Stimulated activated CD8-positive, alpha-beta memory T cell treated with anti-CD3 and anti-CD28 coated beads, Interleukin-2, amount 100 ng/mL, for 1 hour (primary cell): ENCODE measurements at regions not wholly inside any gene's neighbourhood (a gene's known extent, or its start where the extent isn't known, plus 50 kb on each side); places are given as distances from the start of the nearest gene placed in this dataset.
"Not testable (repeated sequence)": the region's sequence is repeated elsewhere in the genome, so short reads cannot be mapped to it uniquely, and the experiment has no call there.

Experiments
- DNase-seq, 2 donors: peaks; one replicate each; pipeline ENCODE4 v3.0.0-alpha.2; 2020; ENCODE audit warnings: low read depth in 2 of 2

DNA sequence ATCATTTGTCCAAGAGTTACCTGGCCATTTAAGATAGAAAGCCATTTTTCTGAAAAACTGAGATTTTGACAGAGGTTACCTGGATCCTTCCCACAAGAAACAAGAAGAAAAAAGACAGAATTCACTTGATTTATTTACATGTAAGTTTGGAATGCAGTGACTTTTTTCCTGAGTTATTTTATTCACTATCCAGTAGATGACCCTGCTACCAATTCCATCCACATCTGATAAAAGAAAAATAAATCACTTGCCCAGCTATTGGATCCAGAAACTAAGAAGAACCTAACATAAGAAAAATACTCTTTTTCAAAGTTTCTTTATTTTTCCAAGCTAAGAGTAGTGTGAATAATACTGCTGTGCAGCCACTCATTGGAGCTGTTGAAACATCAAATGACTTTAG is 275.2 kb downstream of the CETN3 start:
- no peak for DNase-seq

DNA sequence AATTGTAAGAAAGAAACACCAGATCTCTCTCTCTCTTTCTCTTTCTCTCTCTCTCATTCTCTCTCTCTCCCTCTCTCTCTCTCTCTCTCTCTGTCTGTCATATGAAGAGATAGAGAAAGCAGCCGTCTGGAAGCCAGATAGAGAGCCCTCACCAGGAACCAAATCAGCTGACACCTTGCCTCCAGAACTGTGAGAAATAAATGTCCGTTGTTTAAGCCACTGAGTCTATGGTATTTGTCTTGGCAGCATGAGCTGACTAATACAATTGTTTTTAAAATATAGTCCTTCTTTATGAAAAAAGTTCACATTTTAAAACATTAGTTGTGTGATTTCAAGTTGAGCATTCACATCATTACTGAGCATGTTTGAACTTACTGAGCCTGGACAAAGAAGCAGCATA is 275.6 kb downstream of the CETN3 start:
- DNase-seq = no peak

DNA sequence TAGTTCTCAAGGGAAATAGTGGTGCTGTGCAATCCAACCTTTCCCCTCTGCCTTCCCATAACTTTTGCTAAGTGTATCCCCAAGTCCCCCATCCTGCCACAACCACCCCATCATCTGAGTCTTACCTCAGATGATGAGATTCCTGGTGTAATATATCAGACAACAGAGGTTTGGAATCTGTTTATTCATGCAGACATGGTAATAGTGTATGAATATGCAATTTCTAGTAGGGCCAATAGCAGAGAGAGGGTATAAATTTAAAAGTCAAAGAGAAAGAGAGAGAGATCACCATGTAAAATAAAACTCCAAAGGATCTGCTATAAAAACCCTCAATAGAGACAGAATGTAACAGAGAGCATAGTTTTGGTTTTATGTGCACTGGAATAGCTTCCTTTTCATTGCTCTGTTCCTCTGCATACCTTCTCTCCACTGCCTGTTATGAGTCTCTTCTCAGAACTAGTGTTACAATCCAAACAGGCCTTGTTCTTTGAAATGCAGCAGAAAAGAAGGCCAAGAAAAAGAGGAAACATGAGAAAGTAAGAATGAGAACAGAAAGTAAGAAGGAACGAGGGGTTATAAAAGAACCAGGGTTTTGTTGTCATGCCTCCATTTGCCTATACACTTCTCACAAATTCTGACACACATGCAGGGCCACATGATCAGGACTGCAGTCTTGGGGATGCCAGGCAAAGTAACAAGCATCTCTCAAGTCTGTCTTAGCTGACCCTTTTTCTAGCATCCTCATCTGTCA is 278.0 kb downstream of the CETN3 start:
- no peak for DNase-seq

DNA sequence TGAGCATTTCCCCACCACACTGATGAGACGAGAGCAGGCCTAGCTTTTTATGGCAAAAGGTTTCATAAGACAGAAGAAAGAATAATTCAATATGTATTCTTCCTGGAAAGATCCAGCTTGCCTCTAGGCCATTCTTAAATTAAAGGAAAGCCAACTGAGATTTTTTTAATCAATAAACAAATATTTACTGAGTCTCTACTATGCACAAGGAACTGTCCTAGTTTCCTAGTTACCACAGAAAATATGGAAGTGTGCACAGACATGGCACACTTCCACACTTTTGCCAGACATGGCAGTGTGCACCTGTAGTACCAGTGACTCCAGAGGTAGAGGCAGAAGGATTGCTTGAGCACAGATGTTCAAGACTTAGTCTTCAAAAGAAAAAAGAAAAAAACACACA is 281.0 kb downstream of the CETN3 start:
- no peak for DNase-seq

DNA sequence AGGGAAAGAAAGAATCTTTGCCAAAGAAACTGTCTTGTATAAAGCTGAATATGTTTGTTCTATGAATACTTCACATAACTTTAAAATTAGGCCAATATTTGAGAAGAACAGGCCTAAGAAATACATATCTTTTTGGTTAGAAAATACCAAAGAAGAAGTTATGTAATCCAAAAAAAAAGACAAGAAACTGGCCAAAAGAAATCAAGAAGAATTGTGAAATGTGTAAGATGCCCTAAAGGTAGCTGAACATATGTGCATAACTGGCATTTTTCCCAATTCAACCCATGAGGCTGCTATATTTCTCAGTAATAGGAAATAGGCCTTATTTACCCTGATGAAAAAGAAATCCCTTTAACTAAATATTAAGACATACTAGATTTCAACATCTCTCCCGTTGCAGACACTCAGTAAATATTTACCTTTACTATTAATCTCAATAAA is 290.0 kb downstream of the CETN3 start:
- no peak for DNase-seq

DNA sequence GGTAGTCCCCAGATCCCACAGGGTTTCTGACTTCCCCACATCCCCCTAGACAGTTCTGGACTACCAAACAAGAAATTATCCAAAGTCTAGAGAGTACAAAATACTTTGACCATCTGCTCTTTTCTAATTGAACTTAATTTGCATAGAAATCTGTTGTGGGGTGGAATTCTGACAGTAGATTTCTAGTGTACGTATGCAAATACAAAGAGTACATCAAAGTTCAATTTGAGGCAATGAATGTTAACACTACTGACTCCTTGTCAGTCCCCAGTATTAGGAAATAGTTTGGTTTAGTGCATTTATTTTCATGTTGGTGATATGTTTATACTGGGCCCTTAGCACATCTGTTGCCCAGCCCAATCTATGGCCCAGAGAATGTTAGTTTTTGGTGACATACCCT is 292.6 kb downstream of the CETN3 start:
- no peak for DNase-seq

DNA sequence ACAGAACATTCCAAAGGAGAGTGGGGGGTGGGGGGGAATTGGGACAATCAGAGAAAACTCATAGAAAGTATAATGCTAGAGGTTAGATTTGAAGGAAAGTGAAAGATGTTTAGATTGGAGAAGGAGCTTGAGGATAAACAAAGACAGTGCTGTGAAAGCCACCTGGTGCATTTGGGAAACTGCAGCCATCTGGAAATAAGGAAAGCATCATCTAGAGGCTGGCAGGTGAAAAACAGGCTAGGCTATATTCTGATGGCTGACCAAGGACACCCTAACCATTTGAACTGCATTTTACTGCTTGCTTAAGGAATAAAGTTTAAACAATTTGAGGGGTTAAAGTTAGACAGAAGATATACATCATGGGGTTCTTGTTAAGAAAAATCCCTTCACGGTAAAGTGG is 296.4 kb downstream of the CETN3 start:
- DNase-seq = no peak

DNA sequence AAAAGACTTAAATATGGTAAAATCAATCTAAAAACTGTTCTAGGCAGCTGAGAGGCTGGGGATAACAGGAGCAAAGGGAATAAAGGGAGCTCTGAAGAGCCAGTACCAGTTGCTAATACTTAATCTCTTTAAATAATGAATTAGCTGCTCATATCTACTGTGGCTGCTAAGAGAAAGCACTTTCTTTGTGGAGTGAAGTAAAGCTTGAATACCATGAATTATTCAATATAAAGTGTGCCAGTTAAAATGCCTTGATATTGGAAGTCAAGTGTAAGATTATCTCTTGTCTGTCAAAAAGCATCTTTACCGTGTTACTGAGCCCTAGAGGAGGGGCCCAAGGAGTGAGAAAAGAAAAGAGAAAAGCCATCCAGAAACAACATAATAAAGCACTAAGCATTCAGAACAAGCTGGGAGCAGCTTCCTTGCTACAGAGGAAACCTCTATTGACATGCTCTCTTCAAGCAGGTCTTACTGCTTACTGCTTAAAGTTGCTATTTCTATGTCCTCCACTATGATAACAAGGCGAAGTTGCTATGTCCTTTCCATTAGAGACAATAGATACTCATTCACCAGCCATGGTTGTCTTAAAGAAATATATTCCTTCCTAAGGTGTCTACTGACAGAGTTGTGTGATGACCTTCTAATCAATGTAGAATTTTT is 297.4 kb downstream of the CETN3 start:
- DNase-seq = no peak

DNA sequence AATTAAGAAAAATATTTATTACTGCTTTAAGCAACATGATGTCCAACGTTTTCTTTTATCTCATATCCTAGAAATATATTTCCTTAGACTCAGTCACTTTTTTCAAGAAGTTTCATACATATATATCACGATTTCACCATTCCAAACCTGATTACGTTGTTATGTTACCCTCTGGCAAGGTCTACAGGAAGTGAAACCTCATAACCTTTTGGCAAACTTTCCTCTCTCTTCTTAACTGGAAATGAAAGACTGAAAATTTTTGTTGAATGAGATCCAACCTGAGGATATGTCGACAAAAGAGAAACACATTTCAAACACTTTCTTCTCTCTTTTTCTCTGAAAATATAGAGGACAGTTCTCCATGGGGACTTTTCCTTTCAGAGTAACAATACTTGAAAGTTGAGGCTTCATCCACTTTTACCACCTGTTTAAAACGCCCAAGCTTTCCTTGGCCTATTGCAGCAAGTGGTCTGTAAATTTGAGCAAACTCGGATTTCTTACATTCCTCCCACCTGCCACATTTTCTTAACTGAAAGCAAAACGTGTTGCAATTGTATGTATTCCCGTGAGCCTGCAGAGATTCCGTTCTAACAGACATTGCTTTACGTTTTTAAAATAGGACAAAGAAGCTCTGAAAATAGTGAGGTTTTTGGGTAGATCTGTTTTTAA is 298.1 kb downstream of the CETN3 start:
- DNase-seq = no peak

DNA sequence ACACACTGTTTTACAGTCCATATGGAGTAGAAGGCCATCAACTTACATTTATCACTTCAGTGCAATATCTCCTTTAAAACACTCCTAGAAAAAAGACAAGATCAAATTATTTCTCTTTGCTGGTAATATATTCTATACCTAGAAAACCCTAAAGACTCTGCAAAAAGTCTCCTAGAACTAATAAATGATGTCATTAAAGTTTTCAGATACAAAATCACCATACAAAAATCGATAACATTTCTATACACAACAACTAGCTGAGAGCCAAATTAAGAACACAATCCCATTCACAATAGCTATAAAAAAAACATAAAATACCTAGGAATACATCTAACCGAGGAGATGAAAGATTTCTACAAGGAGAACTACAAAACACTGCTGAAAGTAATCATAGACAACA is 300.3 kb downstream of the CETN3 start:
- no peak for DNase-seq

DNA sequence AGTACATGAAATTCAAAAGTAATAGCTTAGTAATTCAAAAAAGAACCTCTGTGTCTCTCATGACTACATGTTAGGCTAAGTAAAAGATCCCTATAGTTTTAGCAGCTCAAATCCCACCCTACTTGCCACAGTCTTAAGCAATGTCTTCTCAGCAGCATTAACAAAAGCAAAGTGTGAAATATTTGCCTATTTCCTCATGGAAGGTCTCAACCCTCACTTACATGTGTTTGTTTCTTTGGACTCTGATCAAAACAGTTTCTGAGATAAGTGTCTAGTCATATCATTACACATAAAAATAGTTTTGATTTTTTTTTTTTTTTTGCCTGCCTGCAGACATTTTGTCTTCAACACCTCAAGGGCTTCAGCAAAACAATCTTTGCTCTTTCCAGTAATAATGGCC is 310.5 kb downstream of the CETN3 start:
- DNase-seq = no peak

DNA sequence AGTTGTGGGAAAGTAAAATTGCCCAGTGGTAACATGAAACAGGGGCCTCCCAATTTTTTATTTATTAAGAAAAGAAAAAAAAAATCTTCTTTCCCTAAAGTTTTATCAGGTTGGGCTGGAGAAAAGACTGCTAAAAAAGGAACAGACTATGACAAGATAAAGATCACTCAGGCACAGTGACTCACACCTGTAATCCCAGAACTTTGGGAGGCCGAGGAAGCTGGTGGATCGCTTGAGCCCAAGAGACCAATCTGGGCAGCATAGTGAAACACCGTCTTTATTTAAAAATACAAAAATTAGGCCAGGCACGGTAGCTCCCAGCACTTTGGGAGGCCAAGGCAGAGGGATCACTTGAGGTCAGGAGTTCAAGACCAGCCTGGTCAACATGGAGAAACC is 312.5 kb downstream of the CETN3 start:
- no peak for DNase-seq

DNA sequence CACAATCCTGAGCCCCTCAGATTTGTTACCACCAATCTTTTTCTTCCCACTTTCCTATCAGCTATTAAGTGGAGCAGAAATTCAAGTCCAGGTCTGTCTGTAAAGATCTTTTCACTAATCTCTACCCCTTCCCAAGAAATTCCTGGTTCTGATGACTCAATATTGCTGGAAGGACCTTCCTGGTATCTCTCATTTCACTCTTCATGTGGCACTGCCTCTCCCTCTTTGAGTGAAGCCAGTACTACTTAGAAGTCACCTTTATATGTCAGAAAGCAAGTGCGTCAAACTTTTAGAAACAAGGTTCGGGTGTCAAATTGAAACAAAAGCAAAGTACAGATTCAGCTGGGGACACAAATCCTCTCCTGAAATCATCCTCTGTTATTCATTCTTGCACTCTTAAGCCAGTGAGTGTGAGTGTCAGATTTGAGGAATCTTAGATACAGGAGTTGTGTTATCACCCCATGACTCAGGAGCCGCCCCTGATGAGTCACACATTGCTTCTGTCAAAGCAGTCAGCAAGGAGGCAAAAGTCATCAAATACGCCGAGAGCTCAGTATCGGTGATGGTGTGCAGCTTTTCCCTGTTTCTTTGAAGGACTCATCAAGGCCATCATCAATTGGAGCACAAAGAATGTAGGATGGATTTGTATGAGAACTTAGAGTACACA is 313.0 kb downstream of the CETN3 start:
- DNase-seq = no peak

DNA sequence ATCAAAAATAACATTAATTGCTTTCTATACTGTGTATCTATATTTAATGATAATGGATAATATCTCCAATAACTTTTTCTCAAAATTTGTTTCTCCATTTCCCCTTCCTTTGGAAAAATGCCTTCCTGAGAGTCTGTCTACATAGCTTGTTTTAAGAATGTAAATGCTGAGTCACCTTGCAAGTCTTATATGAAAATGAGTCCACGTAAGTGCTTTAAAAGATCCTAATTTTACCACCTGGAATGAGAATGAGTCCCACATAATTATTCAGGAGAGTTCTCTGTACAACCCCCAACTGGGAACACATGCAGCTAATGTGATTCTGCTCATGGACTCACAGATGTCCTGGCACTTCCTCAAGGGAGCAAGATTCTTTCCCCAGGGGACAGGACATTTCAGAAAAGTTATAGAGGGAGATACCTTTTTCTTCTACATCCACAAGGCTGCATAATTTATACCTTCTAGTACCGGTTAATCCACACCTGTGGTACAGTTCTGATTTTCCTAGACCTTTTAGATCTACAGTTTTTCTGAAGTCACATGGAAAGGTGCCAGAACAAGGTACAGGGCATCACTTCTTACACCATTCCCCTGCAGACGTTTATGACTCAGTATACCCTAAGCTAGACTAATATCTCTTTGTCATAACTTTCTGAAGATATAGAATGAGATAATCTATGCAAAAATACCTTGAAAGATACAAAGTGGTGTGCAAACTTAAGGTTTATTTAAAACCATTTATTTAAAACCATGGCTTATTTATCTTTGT is 314.1 kb downstream of the CETN3 start:
- no peak for DNase-seq

DNA sequence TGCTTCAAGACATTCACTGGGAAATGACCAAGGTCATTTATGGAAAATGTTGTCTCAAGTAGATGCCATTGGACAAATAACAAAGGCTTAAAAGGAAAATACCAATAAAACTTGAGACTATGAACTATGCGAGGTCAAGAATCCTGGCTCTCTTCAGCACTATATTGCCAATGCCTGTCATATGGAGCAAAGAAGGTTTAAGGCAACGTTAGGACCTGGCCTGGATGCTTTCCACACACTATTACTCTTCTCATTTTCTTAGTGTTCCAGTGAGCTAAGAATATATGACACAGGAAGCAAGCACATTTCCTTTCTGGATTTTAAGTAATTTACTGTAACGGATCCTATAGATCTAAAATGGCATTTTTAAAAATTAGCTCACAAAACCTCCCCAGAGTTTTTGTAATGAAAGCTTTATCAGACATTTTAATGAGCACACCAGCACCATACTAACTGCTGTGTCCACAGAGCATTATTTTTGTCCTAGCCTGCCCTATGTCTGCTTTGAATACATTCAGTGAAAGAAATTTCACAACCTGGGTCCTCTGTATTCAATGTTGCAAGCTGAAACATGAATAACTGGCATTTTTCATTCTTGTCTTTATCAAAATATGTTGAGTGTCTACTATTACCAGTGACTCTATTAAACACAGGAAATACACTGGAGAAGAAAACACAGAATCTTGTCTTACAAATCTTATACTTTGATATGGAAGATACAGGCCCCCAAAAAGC is 315.6 kb downstream of the CETN3 start:
- DNase-seq = no peak

DNA sequence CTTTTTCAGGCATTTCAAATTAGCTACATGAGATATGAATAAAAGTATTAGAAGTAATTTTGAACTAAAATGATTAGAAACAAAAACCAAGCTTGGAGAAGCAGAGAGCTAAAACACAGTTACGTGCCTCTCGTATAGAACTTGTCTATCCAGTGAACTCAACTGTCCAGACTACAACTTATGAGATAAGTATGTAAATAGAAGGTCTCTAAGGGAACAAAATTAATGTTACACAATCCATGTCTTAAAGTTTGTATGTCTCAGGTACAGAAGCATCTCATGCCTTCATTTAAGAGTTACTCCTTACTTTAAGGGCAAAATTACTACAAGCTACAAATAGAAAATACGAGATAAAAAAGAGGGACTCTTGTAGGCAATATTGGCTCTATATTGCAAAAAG is 316.8 kb downstream of the CETN3 start:
- DNase-seq = no peak

DNA sequence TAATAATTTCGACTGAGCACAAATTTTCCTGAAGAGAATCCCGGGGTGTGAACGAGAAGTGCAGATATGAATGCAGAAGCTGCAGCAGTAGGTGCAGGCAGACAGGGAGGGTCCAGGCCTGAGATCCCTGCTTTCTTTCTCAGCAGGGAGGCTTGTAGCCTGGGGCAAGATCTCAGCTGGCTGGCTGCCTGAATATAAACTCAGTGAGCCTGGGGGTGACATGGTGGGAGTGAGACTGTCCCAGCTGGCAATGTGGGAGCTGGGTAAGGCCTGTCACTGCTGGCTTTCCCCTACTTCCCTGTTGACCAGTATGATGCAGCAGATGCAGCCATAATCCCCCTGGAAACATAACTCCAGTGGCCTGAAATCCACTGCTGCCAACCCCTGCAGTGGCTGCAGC is 325.2 kb downstream of the CETN3 start:
- no peak for DNase-seq

DNA sequence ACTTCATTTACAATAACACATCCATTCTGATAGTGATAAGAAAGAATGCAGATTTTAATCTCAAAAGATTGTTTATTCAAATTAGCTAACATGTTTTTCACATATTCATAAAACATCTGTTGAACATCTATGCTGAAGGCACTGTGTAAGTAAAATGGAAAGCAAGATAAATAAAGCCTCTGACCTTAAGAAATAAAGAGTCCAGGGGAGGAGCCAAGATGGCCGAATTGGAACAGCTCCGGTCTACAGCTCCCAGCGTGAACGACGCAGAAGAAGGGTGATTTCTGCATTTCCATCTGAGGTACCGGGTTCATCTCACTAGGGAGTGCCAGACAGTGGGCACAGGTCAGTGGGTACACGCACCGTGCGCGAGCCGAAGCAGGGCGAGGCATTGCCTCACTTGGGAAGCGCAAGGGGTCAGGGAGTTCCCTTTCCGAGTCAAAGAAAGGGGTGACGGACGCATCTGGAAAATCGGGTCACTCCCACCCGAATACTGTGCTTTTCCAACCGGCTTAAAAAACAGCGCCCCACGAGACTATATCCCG is 336.5 kb downstream of the CETN3 start:
- not testable (repeated sequence) for DNase-seq

DNA sequence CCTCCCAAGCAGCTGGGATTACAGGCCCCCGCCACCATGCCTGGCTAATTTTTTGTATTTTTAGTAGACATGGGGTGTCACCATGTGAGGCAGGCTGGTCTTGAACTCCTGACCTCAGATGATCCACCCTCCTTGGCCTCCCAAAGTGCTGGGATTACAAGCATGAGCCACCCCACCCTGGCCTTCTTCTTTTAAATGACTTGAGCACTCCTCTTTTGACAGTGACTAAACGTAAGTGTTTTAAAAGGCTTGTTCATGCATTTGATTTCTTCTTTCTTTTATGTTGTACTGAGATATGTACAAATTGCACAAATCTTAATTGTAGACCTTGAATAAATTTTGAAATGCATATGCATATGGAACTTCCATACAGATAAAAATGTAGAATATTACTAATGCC is 337.9 kb downstream of the CETN3 start:
- no peak for DNase-seq

DNA sequence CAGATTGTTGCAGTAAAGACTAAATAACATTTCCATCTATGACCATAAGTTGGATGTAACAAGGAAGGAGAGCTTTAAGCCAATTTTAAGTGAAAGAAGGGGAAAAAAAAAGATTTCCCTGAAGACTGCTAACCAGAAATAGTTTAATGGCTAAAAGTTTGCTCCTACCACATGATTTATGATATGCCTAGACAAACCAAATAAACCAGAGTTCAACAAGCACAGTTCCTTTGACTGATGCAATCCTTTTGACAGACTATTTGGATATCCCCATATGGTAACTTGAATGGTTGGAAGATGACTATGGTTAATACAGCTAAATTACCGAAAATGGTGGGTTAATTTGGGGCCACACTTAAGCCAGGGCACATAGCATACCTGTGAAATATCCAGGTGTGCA is 338.5 kb downstream of the CETN3 start:
- DNase-seq = no peak

DNA sequence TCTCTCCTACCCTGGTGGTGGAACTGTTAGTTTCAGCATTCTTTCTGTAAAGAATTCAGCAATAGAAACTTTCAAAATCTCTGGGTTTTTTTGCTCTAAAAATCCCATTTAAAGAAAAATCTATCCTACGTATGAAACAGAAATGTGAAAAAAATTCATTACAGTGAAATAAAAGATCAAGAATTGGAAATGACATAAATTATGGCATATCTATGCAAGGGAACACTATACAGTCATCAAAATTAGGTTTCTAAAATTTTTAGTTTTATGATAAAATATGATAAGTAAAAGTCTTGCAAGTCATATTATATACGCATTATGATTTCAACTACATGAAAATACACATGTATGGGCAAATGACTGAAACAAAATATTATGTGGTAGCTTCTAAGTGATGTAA is 342.6 kb downstream of the CETN3 start:
- no peak for DNase-seq
